ENCODE measurements at regions not wholly inside any gene's neighbourhood (a gene's known extent, or its start where the extent isn't known, plus 50 kb on each side); places are given as distances from the start of the nearest gene placed in this dataset.

GRCh38 chr1:193654951-193655735 is 468.7 kb upstream of the B3GALT2 start:
- H3K4me3 Mint-ChIP-seq: no peak overlapping the region
- no peaks in the 10 kb centered on the region for H3K27me3 Mint-ChIP-seq (ENCODE audit: insufficient read depth)
- DNase-seq: peak; percentile 41
- TF ChIP-seq CTCF (IDR thresholded peaks at IDR 0.05): no peak
- peaks cover 17% of the 10 kb centered on the region for H3K9me3 Mint-ChIP-seq
- H3K4me1 Mint-ChIP-seq (ENCODE audit: low read depth): peaks cover 41% of the 10 kb centered on the region
- H3K36me3 Mint-ChIP-seq (ENCODE audit: low read depth): peaks cover 8% of the 10 kb centered on the region
- H3K27ac Mint-ChIP-seq: no peak overlapping the region

GRCh38 chr1:193649587-193649986 is 463.2 kb upstream of the B3GALT2 start:
- DNase-seq: no peak
- no peak for TF ChIP-seq CTCF (IDR thresholded peaks at IDR 0.05)
- Mint-ChIP-seq H3K27me3 (ENCODE audit: insufficient read depth) (no peaks in the 10 kb centered on the region; the same call in none of the 2 replicates), H3K4me3 (no peak overlapping the region), H3K4me1 (ENCODE audit: low read depth) (no peaks in the 10 kb centered on the region), H3K9me3 (peaks cover 28% of the 10 kb centered on the region), H3K27ac (no peak overlapping the region), H3K36me3 (ENCODE audit: low read depth) (peaks cover 20% of the 10 kb centered on the region)

DNA sequence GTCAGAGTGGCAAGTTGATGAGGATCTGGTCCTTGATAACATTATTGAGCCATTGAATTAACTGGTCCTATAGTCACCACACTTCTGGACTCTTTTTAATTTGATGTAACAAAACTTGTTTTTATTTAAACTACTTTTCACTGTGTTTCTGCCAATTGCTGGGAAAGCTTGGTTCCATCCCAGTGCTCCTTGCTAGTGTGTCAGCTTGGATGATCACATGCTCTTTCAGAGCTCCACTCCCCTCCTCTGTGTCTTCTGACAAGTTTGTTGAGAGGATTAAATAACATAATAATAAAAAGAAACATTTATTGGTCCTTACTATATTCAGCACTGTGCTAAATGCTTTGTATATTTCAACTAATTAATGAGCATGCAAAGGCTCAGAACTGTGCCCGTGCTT is 448.5 kb upstream of the B3GALT2 start:
- no peak for DNase-seq
- Mint-ChIP-seq H3K27me3 (ENCODE audit: insufficient read depth) (no peaks in the 10 kb centered on the region), H3K36me3 (ENCODE audit: low read depth) (no peaks in the 10 kb centered on the region), H3K4me3 (no peak overlapping the region), H3K9me3 (no peaks in the 10 kb centered on the region; the same call in none of the 2 replicates), H3K4me1 (ENCODE audit: low read depth) (peaks cover 4% of the 10 kb centered on the region; the same call in 1 of the 2 replicates), H3K27ac (no peak overlapping the region)
- TF ChIP-seq CTCF (IDR thresholded peaks at IDR 0.05): no peak

DNA sequence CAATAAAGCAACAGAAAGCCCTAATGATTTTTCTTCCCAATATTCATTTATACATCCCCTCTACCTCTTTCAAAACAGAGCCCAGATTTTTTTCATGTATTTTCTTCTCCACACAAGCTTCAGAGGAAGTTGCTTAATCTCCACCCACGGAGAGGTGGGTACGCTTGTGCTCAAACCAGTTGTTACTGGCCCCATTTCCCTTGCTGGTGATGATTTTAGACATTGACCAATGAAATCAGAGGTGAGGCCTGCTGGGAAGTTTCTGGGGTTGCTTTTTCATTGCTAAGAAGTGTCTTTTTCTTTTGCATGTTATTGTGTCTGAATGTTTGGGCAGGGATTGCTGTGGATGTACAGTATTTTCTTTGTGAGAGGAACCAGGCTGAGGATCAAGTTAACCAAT is 448.1 kb upstream of the B3GALT2 start:
- Mint-ChIP-seq H3K27me3 (ENCODE audit: insufficient read depth) (no peaks in the 10 kb centered on the region), H3K36me3 (ENCODE audit: low read depth) (no peaks in the 10 kb centered on the region), H3K4me1 (ENCODE audit: low read depth) (peaks cover 8% of the 10 kb centered on the region; the same call in 1 of the 2 replicates), H3K27ac (no peak overlapping the region), H3K9me3 (no peaks in the 10 kb centered on the region; the same call in 1 of the 2 replicates), H3K4me3 (no peak overlapping the region)
- TF ChIP-seq CTCF (IDR thresholded peaks at IDR 0.05): no peak
- no peak for DNase-seq

GRCh38 chr1:193633991-193634390 is 447.6 kb upstream of the B3GALT2 start:
- Mint-ChIP-seq H3K27ac (no peak overlapping the region), H3K4me1 (ENCODE audit: low read depth) (peaks cover 8% of the 10 kb centered on the region; the same call in 1 of the 2 replicates), H3K4me3 (no peak overlapping the region), H3K9me3 (no peaks in the 10 kb centered on the region), H3K36me3 (ENCODE audit: low read depth) (no peaks in the 10 kb centered on the region), H3K27me3 (ENCODE audit: insufficient read depth) (no peaks in the 10 kb centered on the region)
- DNase-seq: no peak
- TF ChIP-seq CTCF (IDR thresholded peaks at IDR 0.05): no peak
